ENCODE measurements at regions not wholly inside any gene's neighbourhood (a gene's known extent, or its start where the extent isn't known, plus 50 kb on each side); places are given as distances from the start of the nearest gene placed in this dataset.

DNA sequence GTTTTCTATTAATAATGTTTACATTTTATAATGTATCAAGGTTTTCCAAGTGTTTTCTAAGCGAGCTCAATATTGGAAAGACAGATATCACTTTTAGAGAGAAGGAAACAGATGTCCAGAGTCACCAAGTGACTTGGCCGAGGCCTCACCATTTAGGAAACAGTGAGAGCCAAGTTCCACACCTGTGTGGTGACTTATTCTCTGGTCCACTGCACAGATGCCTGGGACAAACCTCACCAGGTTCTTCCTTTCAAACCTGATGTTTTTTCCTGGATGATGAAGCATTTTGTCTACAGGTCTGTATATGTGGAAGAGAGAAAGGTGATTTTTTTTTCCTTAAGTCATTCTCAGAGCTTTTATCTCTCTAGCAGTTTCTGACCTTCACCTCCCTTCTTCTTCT, 280.7 kb downstream of the LPIN1 start:
- no peak overlapping the region for H3K4me3 ChIP-seq
- TF ChIP-seq, protein P1, sequence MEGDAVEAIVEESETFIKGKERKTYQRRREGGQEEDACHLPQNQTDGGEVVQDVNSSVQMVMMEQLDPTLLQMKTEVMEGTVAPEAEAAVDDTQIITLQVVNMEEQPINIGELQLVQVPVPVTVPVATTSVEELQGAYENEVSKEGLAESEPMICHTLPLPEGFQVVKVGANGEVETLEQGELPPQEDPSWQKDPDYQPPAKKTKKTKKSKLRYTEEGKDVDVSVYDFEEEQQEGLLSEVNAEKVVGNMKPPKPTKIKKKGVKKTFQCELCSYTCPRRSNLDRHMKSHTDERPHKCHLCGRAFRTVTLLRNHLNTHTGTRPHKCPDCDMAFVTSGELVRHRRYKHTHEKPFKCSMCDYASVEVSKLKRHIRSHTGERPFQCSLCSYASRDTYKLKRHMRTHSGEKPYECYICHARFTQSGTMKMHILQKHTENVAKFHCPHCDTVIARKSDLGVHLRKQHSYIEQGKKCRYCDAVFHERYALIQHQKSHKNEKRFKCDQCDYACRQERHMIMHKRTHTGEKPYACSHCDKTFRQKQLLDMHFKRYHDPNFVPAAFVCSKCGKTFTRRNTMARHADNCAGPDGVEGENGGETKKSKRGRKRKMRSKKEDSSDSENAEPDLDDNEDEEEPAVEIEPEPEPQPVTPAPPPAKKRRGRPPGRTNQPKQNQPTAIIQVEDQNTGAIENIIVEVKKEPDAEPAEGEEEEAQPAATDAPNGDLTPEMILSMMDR (IDR thresholded peaks at IDR 0.05): no peak

DNA sequence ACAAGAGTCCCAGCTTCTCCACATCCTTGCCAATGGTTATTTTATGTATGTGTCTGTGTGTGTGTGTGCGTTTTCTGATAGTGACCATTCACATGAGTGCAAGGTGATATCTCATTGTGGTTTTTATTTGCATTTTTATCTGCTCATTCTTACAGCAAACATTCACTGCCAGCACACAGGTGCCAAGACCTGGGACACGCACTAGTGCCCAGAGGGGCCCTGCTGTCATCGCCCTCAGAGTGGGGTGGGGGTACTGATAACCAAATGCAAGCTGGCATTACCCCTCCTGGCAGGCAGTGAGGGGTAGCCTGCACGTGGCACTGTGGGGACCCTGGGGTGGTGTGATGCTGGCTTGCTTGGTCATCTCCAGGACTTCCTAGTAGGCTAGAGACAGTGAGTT, 285.4 kb downstream of the LPIN1 start:
- H3K27ac ChIP-seq: no peak overlapping the region
- DNase-seq (ENCODE audit: low spot score): no peak
- no peak overlapping the region for H3K4me3 ChIP-seq
- TF ChIP-seq, protein P1 (IDR thresholded peaks at IDR 0.05): no peak

More for the DNA sequence above, 280.7 kb downstream of the LPIN1 start:
- H3K27ac ChIP-seq: no peak overlapping the region
- no peak for DNase-seq (ENCODE audit: low spot score)

DNA sequence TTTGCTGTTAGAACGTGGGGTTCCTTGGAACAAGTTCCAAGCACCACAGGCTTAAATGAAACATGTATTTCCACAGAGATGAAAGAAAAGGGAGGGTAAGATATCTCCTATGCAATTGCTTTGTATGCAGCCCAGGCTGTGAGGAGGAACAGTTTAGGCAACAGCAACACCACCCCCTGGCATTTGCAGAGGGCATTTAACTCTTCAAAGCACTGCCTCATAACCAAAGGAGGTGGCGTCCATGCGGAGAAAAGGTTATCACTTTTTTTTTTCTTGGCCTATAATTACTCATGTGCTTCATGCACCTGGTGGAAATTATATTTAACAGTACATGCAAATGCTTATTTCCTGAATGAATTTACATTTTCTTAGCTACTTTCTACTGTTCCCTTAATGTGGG, 286.0 kb downstream of the LPIN1 start:
- TF ChIP-seq, protein P1 (IDR thresholded peaks at IDR 0.05): no peak
- no peak for DNase-seq (ENCODE audit: low spot score)
- Histone ChIP-seq H3K4me3 (no peak overlapping the region), H3K27ac (no peak overlapping the region)

DNA sequence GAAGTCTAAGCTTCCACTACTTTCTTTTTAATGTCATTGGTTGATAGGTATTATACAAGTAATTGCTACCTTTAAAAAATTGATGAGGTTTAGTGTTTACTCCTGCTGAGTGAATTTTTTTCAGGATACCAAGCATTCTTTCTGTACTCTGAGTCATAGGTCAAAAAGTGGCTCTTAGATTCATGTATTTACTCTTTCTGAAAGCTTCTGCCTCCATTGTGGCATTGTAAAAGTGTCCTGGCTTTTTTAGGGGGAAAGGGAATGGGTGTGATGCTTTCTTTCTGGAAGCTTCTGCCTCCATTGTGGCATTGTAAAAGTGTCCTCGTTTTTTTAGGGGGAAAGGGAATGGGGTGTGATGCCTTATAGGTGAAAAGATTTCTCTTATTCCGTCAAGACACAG, 286.5 kb downstream of the LPIN1 start:
- no peak for DNase-seq (ENCODE audit: low spot score)
- TF ChIP-seq, protein P1 (IDR thresholded peaks at IDR 0.05): no peak
- Histone ChIP-seq H3K4me3 (no peak overlapping the region), H3K27ac (no peak overlapping the region)

DNA sequence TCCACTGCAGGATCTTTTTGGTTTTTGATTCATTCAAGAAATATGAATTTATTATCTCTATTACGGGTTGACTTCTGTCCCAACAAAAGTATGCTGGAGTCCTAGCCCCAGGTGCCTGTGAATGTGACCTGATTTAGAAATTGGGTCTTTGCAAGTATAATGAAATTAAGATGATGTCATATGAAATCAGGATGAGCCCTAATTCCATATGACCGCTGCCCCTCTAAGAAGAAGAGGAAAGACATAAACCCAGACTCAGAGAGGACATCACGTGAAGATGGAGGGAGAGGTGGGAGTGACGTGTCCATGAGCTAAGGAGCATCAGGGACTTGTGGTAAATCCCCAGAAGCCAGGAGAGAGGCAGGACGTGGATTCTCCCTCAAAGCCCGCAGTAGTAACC, 287.1 kb downstream of the LPIN1 start:
- DNase-seq (ENCODE audit: low spot score): no peak
- Histone ChIP-seq H3K4me3 (no peak overlapping the region), H3K27ac (no peak overlapping the region)
- TF ChIP-seq, protein P1 (IDR thresholded peaks at IDR 0.05): no peak

DNA sequence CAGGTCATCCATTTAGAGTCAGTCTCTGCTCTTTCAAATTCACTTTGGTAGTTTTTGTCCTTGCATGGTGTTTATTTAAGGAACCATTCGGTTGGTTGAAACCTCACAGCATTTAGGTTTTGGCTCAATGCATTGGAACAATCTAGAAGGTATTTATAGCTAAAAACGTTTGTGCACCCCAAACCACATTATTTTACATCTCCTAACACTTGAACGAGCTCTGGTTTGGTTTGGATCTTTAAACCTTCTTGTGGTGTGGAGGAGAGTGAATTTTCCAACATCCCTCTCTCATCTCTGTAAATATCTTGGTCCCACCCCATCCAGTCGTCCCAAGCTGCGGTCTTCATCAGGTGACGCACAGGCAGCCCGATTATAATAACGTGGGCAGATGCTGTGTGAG, 287.9 kb downstream of the LPIN1 start:
- DNase-seq (ENCODE audit: low spot score): no peak
- no peak overlapping the region for H3K27ac ChIP-seq
- TF ChIP-seq, protein P1 (IDR thresholded peaks at IDR 0.05): no peak

DNA sequence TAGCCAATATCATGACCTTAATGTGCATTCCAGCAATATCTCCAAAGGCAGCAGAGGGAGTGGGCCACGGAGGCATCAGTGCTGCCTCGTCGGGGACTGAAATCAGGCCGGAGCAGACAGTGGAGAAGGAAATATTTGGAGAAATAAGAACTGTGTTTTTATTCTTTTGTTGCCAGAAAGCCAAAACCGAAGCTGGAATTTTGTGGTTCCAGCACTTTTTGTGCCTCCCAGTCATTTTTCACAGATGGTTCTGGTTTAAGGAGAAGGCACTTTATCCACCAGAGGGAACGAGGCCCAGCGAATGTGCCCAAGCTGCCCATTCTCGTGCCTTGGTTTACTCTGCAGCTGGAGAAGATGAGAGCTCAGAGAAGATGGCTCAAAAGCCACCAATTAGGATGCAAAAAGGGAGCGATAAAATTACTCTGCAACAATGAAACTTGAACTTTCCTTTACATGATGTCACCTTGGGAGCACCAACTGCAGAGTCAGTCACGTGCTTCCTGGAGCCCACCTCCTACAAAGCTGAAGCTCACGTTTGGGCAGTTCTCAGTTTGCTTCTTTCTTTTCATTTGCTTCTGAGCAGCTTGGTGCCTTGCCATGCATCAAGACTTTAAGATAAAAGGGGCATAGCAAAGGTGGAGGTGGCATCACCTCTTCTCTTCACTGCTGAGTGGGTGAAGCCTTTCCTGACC, 288.7 kb downstream of the LPIN1 start:
- H3K4me3 ChIP-seq: no peak overlapping the region
- H3K27ac ChIP-seq: no peak overlapping the region
- no peak for DNase-seq (ENCODE audit: low spot score)
- TF ChIP-seq, protein P1 (IDR thresholded peaks at IDR 0.05): no peak

More for the DNA sequence above, 287.9 kb downstream of the LPIN1 start:
- H3K4me3 ChIP-seq: no peak overlapping the region

Measured in coronary artery (tissue), 2 donors.